Esophagus muscularis mucosa (tissue), 3 donors: ENCODE measurements at regions not wholly inside any gene's neighbourhood (a gene's known extent, or its start where the extent isn't known, plus 50 kb on each side); places are given as distances from the start of the nearest gene placed in this dataset.

Source experiments
- CTCF ChIP-seq, 3 experiments: fragments of 200-600 bp in 2 of 3; fragments of 450-650 bp in 1 of 3; sonication (generic) in 2 of 3; IDR thresholded peaks; one replicate each; pipeline ENCODE4 v1.5.1; 2017 to 2019; ENCODE audit warnings: antibody characterized with exemption in 3 of 3, mild to moderate bottlenecking in 2 of 3, moderate library complexity in 1 of 3
- POLR2A ChIP-seq: fragments of 450-650 bp; IDR thresholded peaks from one replicate; pipeline ENCODE4 v1.6.1; 2017; ENCODE audit warnings: antibody characterized with exemption, moderate library complexity, mild to moderate bottlenecking, low read depth
- POLR2AphosphoS5 ChIP-seq, 2 donors: sonication (generic); formaldehyde crosslinking; IDR thresholded peaks; one replicate each; pipeline ENCODE4 v1.6.1; 2017; ENCODE audit warnings: antibody characterized with exemption in 2 of 2

DNA sequence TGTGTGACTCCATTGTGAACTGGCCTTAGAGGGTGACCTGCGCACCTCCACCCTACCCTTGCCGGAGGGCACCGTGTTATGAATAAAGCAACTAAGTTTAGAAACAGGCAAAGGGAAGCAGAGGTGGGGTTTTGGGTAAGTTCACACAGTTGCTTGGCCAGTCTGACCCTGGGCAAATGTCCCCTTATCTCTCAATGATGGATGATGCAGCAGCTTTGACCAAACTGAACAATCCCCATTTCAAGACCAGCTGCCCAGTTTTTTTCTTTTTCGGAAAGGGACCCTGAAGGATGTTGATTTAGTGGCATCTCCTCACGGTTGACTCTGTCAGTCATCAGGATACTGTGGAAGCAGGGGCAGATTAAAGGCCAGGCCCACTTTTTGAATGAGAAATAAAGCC lies 68.7 kb upstream of the PRDM1 start:
- TF ChIP-seq CTCF (IDR thresholded peaks at IDR 0.05) (no peak), POLR2A (no peak), POLR2AphosphoS5 (IDR thresholded peaks at IDR 0.05) (no peak)
